Upper lobe of right lung (tissue), 1 donor: ENCODE measurements at regions not wholly inside any gene's neighbourhood (a gene's known extent, or its start where the extent isn't known, plus 50 kb on each side); places are given as distances from the start of the nearest gene placed in this dataset.

Source experiments
- ATAC-seq: fragments of 200-7000 bp; cut with Tn5 transposase; one replicate; pipeline ENCODE4 v1.9.1; 2020; ENCODE audit warnings: mild to moderate bottlenecking, moderate library complexity
- DNase-seq: peaks from one replicate; pipeline ENCODE4 v3.0.0-alpha.2; 2020
- H3K27ac ChIP-seq: fragments of 200-600 bp; one replicate; pipeline ENCODE4 v1.8.0; 2022
- H3K27me3 ChIP-seq: fragments of 200-600 bp; one replicate; pipeline ENCODE4 v1.8.0; 2022; ENCODE audit warnings: mild to moderate bottlenecking
- H3K36me3 ChIP-seq: fragments of 200-600 bp; one replicate; pipeline ENCODE4 v1.8.0; 2022
- H3K4me1 ChIP-seq: fragments of 200-600 bp; one replicate; pipeline ENCODE4 v1.8.0; 2022
- H3K4me3 ChIP-seq: fragments of 200-600 bp; one replicate; pipeline ENCODE4 v1.8.0; 2022; ENCODE audit warnings: mild to moderate bottlenecking
- H3K9me3 ChIP-seq: fragments of 200-600 bp; one replicate; pipeline ENCODE4 v1.8.0; 2022
- CTCF ChIP-seq: fragments of 200-600 bp; IDR thresholded peaks from one replicate; pipeline ENCODE4 v1.8.0; 2022; ENCODE audit warnings: antibody characterized with exemption
- intact Hi-C: fragments of 100-400 bp; cut with DNase I; formaldehyde crosslinking; loops from one replicate; pipeline ENCODE4 v1.11.0; 2022
- donor health status: DM: no; HTN: yes; CAD: no; lungs with severe emphysema.

GRCh38 chr14:25150934-25151790, 101.2 kb upstream of the STXBP6 start:
- Histone ChIP-seq H3K27ac (no peak overlapping the region), H3K4me1 (no peaks in the 10 kb centered on the region), H3K27me3 (peaks cover 4% of the 10 kb centered on the region), H3K36me3 (no peaks in the 10 kb centered on the region), H3K4me3 (no peak overlapping the region), H3K9me3 (no peaks in the 10 kb centered on the region)
- intact Hi-C loops = loop anchor here (10.0 kb wide), 1 partner anchor 416 kb away; no protein-coding TSS in a partner anchor
- peak; percentile 87 for TF ChIP-seq CTCF
- DNase-seq (no peak), ATAC-seq (peak; percentile 61)

GRCh38 chr14:25150401-25150800, 100.5 kb upstream of the STXBP6 start:
- Histone ChIP-seq H3K4me3 (no peak overlapping the region), H3K36me3 (no peaks in the 10 kb centered on the region), H3K4me1 (no peaks in the 10 kb centered on the region), H3K9me3 (no peaks in the 10 kb centered on the region), H3K27ac (no peak overlapping the region), H3K27me3 (peaks cover 4% of the 10 kb centered on the region)
- ATAC-seq (no peak), DNase-seq (no peak)
- intact Hi-C loops = loop anchor here (10.0 kb wide), 1 partner anchor 416 kb away; no protein-coding TSS in a partner anchor
- no peak for TF ChIP-seq CTCF

- intact Hi-C loops = no loop called here
- ATAC-seq = no peak
- no peaks in the 10 kb centered on the region for H3K9me3 ChIP-seq
- H3K4me3 ChIP-seq = no peak overlapping the region
- H3K27me3 ChIP-seq = no peaks in the 10 kb centered on the region
- H3K27ac ChIP-seq = no peak overlapping the region
- H3K4me1 ChIP-seq = no peaks in the 10 kb centered on the region
- TF ChIP-seq CTCF = no peak
- H3K36me3 ChIP-seq = no peaks in the 10 kb centered on the region
- DNase-seq = no peak
Observed at GRCh38 chr14:25140411-25140810, 90.5 kb upstream of the STXBP6 start.

GRCh38 chr14:25136811-25137210, 86.9 kb upstream of the STXBP6 start:
- H3K36me3 ChIP-seq = no peaks in the 10 kb centered on the region
- H3K4me1 ChIP-seq = peaks cover 4% of the 10 kb centered on the region
- H3K4me3 ChIP-seq = no peak overlapping the region
- intact Hi-C loops = no loop called here
- peaks cover under 1% of the 10 kb centered on the region for H3K27me3 ChIP-seq
- no peak for ATAC-seq
- TF ChIP-seq CTCF = no peak
- H3K27ac ChIP-seq = no peak overlapping the region
- no peaks in the 10 kb centered on the region for H3K9me3 ChIP-seq
- DNase-seq = no peak

GRCh38 chr14:25134184-25134583, 84.2 kb upstream of the STXBP6 start:
- DNase-seq (no peak), ATAC-seq (no peak)
- H3K4me3 ChIP-seq = no peak overlapping the region
- H3K4me1 ChIP-seq = peaks cover 4% of the 10 kb centered on the region
- intact Hi-C loops = no loop called here
- TF ChIP-seq CTCF = no peak
- peaks cover 9% of the 10 kb centered on the region for H3K27me3 ChIP-seq
- H3K27ac ChIP-seq = no peak overlapping the region
- H3K9me3 ChIP-seq = no peaks in the 10 kb centered on the region
- no peaks in the 10 kb centered on the region for H3K36me3 ChIP-seq
